ENCODE measurements at regions not wholly inside any gene's neighbourhood (a gene's known extent, or its start where the extent isn't known, plus 50 kb on each side); places are given as distances from the start of the nearest gene placed in this dataset.

DNA sequence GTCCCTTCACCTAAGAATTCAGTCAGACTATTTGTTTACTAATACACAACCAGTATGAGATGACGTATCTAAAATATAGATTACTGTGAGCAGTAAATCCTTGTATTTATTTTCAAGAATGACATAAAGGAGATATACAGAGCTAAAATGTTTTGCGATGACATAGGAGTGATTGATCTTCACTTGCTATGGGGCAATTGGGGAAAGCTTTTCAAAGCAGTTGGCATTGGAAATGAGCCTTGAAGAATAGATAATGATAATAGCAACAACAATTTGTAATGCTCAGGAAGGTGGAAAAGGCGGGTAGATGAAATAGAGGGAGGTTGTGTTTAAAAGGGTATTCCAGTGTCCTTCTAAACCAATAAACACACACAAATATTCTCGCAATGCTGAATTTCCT lies 623.7 kb downstream of the CDH8 start:
- TF ChIP-seq, protein P1, sequence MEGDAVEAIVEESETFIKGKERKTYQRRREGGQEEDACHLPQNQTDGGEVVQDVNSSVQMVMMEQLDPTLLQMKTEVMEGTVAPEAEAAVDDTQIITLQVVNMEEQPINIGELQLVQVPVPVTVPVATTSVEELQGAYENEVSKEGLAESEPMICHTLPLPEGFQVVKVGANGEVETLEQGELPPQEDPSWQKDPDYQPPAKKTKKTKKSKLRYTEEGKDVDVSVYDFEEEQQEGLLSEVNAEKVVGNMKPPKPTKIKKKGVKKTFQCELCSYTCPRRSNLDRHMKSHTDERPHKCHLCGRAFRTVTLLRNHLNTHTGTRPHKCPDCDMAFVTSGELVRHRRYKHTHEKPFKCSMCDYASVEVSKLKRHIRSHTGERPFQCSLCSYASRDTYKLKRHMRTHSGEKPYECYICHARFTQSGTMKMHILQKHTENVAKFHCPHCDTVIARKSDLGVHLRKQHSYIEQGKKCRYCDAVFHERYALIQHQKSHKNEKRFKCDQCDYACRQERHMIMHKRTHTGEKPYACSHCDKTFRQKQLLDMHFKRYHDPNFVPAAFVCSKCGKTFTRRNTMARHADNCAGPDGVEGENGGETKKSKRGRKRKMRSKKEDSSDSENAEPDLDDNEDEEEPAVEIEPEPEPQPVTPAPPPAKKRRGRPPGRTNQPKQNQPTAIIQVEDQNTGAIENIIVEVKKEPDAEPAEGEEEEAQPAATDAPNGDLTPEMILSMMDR (IDR thresholded peaks at IDR 0.05): no peak
- TF ChIP-seq POLR2AphosphoS5 (IDR thresholded peaks at IDR 0.05): no peak

Data from upper lobe of left lung (tissue), 4 donors.